ENCODE measurements at regions not wholly inside any gene's neighbourhood (a gene's known extent, or its start where the extent isn't known, plus 50 kb on each side); places are given as distances from the start of the nearest gene placed in this dataset.

GRCh38 chr1:90475631-90476030 lies 241.5 kb downstream of the BARHL2 start:
- no peaks in the 10 kb centered on the region for H3K36me3 ChIP-seq (ENCODE audit: control insufficient read depth, insufficient read depth, low read length)
- no peaks in the 10 kb centered on the region for H3K27me3 ChIP-seq (ENCODE audit: control insufficient read depth, insufficient read depth, low read length, poor library complexity, severe bottlenecking)
- Mint-ChIP-seq H3K4me1 (peaks cover 16% of the 10 kb centered on the region), H3K27ac (no peak overlapping the region), H3K9me3 (no peaks in the 10 kb centered on the region), H3K36me3 (ENCODE audit: low read depth) (no peaks in the 10 kb centered on the region), H3K27me3 (ENCODE audit: insufficient read depth) (no peaks in the 10 kb centered on the region), H3K4me3 (no peak overlapping the region)
- H3K27ac ChIP-seq (ENCODE audit: low read depth, low read length) = no peak overlapping the region
- no peaks in the 10 kb centered on the region for H3K9me3 ChIP-seq (ENCODE audit: control insufficient read depth, low read length)
- WGBS, 2 experiments (ENCODE audit: insufficient coverage in 1 of 2, insufficient read length in 1 of 2) = 68 to 100% methylated on average over 1 to 2 of the region's 2 CpGs
- H3K9ac ChIP-seq (ENCODE audit: extremely low read depth, low read length, poor library complexity, severe bottlenecking) = no peak overlapping the region
- H3K4me3 ChIP-seq (ENCODE audit: low read length) = no peak overlapping the region
- no peak for DNase-seq
- no peaks in the 10 kb centered on the region for H3K4me1 ChIP-seq (ENCODE audit: control insufficient read depth, insufficient read depth, low read length)
- peak; percentile 69 for TF ChIP-seq CTCF (conservative IDR thresholded peaks at IDR 0.05)

GRCh38 chr1:90474731-90475130 lies 242.4 kb downstream of the BARHL2 start:
- Mint-ChIP-seq H3K27ac (no peak overlapping the region), H3K9me3 (no peaks in the 10 kb centered on the region), H3K27me3 (ENCODE audit: insufficient read depth) (no peaks in the 10 kb centered on the region), H3K36me3 (ENCODE audit: low read depth) (no peaks in the 10 kb centered on the region), H3K4me3 (no peak overlapping the region), H3K4me1 (peaks cover 16% of the 10 kb centered on the region)
- no peaks in the 10 kb centered on the region for H3K36me3 ChIP-seq (ENCODE audit: control insufficient read depth, insufficient read depth, low read length)
- DNase-seq = no peak
- H3K27ac ChIP-seq (ENCODE audit: low read depth, low read length) = no peak overlapping the region
- TF ChIP-seq CTCF (conservative IDR thresholded peaks at IDR 0.05) = no peak
- H3K4me1 ChIP-seq (ENCODE audit: control insufficient read depth, insufficient read depth, low read length) = no peaks in the 10 kb centered on the region
- no peaks in the 10 kb centered on the region for H3K27me3 ChIP-seq (ENCODE audit: control insufficient read depth, insufficient read depth, low read length, poor library complexity, severe bottlenecking)
- no peaks in the 10 kb centered on the region for H3K9me3 ChIP-seq (ENCODE audit: control insufficient read depth, low read length)
- H3K9ac ChIP-seq (ENCODE audit: extremely low read depth, low read length, poor library complexity, severe bottlenecking) = no peak overlapping the region
- no peak overlapping the region for H3K4me3 ChIP-seq (ENCODE audit: low read length)
- 42% methylated on average over 1 of the region's 1 CpG; no CpG with 5 or more reads in 1 of the 2 experiments for WGBS, 2 experiments (ENCODE audit: insufficient coverage in 1 of 2, insufficient read length in 1 of 2)

GRCh38 chr1:90474158-90474557 lies 242.9 kb downstream of the BARHL2 start:
- H3K4me1 Mint-ChIP-seq = peaks cover 16% of the 10 kb centered on the region
- 100% methylated on average over 1 of the region's 2 CpGs; no CpG with 5 or more reads in 1 of the 2 experiments for WGBS, 2 experiments (ENCODE audit: insufficient coverage in 1 of 2, insufficient read length in 1 of 2)
- Histone ChIP-seq H3K27ac (ENCODE audit: low read depth, low read length) (no peak overlapping the region), H3K27me3 (ENCODE audit: control insufficient read depth, insufficient read depth, low read length, poor library complexity, severe bottlenecking) (no peaks in the 10 kb centered on the region), H3K4me3 (ENCODE audit: low read length) (no peak overlapping the region), H3K4me1 (ENCODE audit: control insufficient read depth, insufficient read depth, low read length) (no peaks in the 10 kb centered on the region), H3K9me3 (ENCODE audit: control insufficient read depth, low read length) (no peaks in the 10 kb centered on the region), H3K36me3 (ENCODE audit: control insufficient read depth, insufficient read depth, low read length) (no peaks in the 10 kb centered on the region), H3K9ac (ENCODE audit: extremely low read depth, low read length, poor library complexity, severe bottlenecking) (no peak overlapping the region)
- no peaks in the 10 kb centered on the region for H3K9me3 Mint-ChIP-seq
- no peaks in the 10 kb centered on the region for H3K27me3 Mint-ChIP-seq (ENCODE audit: insufficient read depth)
- H3K27ac Mint-ChIP-seq = no peak overlapping the region
- TF ChIP-seq CTCF (conservative IDR thresholded peaks at IDR 0.05) = no peak
- DNase-seq = no peak
- H3K4me3 Mint-ChIP-seq = no peak overlapping the region
- no peaks in the 10 kb centered on the region for H3K36me3 Mint-ChIP-seq (ENCODE audit: low read depth)

Data from endodermal cell (in vitro differentiated cells).